H1 (cell line): ENCODE measurements at regions not wholly inside any gene's neighbourhood (a gene's known extent, or its start where the extent isn't known, plus 50 kb on each side); places are given as distances from the start of the nearest gene placed in this dataset.
A peak's percentile ranks its signal among the peaks of the same experiment; 100 is the strongest.

Experiments
- CTCF ChIA-PET: fragments of 300-600 bp; sonication (Branson Sonifier 250); formaldehyde crosslinking; loops from one replicate; lab custom pipeline; 2021; ENCODE audit not compliant: partially characterized antibody; lab: Charles Lee
- POLR2A ChIA-PET: fragments of 300-600 bp; sonication (Branson Sonifier 250); formaldehyde crosslinking; loops from one replicate; lab custom pipeline; 2021; ENCODE audit warnings: inconsistent platforms; ENCODE audit not compliant: partially characterized antibody; lab: Charles Lee
- DNase-seq, 2 experiments: peaks; one replicate each; pipeline versions ENCODE4 v3.0.0 to v3.0.0-alpha.2; 2010 to 2022; ENCODE audit warnings: low spot score in 2 of 2, low read depth in 1 of 2, mixed read lengths in 1 of 2
- FAIRE-seq: peaks from 2 replicates; lab custom pipeline; 2011; peaks lifted over from hg19 to GRCh38; lab: Jason Lieb, UNC
- H2AFZ ChIP-seq: 2 replicates; pipeline ENCODE4 v1.8.1; 2012; ENCODE audit warnings: low read length, inconsistent platforms
- H2AK5ac ChIP-seq: 2 replicates; pipeline ENCODE4 v1.6.1; 2013; ENCODE audit warnings: low read depth, low read length
- H2BK120ac ChIP-seq: replicated peaks from 2 replicates; pipeline ENCODE3; 2013; ENCODE audit warnings: low read depth, low read length, inconsistent platforms
- H2BK12ac ChIP-seq: 2 replicates; pipeline ENCODE4 v1.6.1; 2013; ENCODE audit warnings: low read depth, low read length
- H2BK15ac ChIP-seq: 2 replicates; pipeline ENCODE4 v1.6.1; 2013; ENCODE audit warnings: low read length
- H2BK20ac ChIP-seq: 2 replicates; pipeline ENCODE4 v1.6.1; 2013; ENCODE audit warnings: low read length
- H2BK5ac ChIP-seq: 2 replicates; pipeline ENCODE4 v1.6.1; 2013; ENCODE audit warnings: low read depth, low read length
- H3K14ac ChIP-seq: 2 replicates; pipeline ENCODE4 v1.6.1; 2013; ENCODE audit warnings: inconsistent platforms; ENCODE audit not compliant: insufficient read length
- H3K18ac ChIP-seq: 2 replicates; pipeline ENCODE4 v1.6.1; 2013; ENCODE audit warnings: low read length; ENCODE audit errors: extremely low read depth
- H3K23ac ChIP-seq: 2 replicates; pipeline ENCODE4 v1.6.1; 2013; ENCODE audit warnings: inconsistent platforms; ENCODE audit not compliant: insufficient read length
- H3K23me2 ChIP-seq: 2 replicates; pipeline ENCODE4 v1.6.1; 2013; ENCODE audit warnings: low read depth, low read length
- H3K27ac ChIP-seq: 2 replicates; pipeline ENCODE4 v1.6.1; 2011; ENCODE audit warnings: low read depth, low read length, inconsistent platforms
- H3K27me3 ChIP-seq, 4 experiments: replicated peaks in 1 of 4; 1 replicate in 1 of 4; 2 replicates in 3 of 4; pipeline versions ENCODE4 v1.6.1 to v1.8.1; 2011 to 2013; ENCODE audit warnings: low read length in 3 of 4, mild to moderate bottlenecking in 3 of 4, inconsistent platforms in 2 of 4, mixed read lengths in 2 of 4, moderate library complexity in 1 of 4; ENCODE audit not compliant: control insufficient read depth in 3 of 4, insufficient read depth in 3 of 4; ENCODE audit errors: extremely low read depth in 1 of 4
- H3K36me3 ChIP-seq, 4 experiments: 2 replicates each; pipeline versions ENCODE4 v1.6.1 to v1.8.1; 2011 to 2013; ENCODE audit warnings: mild to moderate bottlenecking in 4 of 4, low read length in 3 of 4, moderate library complexity in 2 of 4, control low read depth in 1 of 4, inconsistent platforms in 1 of 4; ENCODE audit not compliant: insufficient read depth in 4 of 4, control insufficient read depth in 2 of 4
- H3K4ac ChIP-seq: replicated peaks from 2 replicates; pipeline ENCODE3; 2013; ENCODE audit warnings: low read length, low read depth, mixed read lengths, inconsistent platforms; ENCODE audit not compliant: insufficient read length
- H3K4me1 ChIP-seq, 4 experiments: replicated peaks in 1 of 4; 1 replicate in 1 of 4; 2 replicates in 3 of 4; pipeline versions ENCODE4 v1.6.1 to v1.8.1; 2011 to 2013; ENCODE audit warnings: low read length in 3 of 4, inconsistent platforms in 2 of 4, mixed read lengths in 1 of 4; ENCODE audit not compliant: insufficient read depth in 4 of 4, control insufficient read depth in 3 of 4
- H3K4me2 ChIP-seq, 2 experiments: 2 replicates each; pipeline versions ENCODE4 v1.6.1 to v1.8.1; 2011 to 2013; ENCODE audit warnings: low read depth in 2 of 2, low read length in 2 of 2, control low read depth in 1 of 2, inconsistent platforms in 1 of 2, mild to moderate bottlenecking in 1 of 2; ENCODE audit not compliant: insufficient read depth in 1 of 2
- H3K4me3 ChIP-seq, 4 experiments: fragments of 200-600, 300-600 bp in 1 of 4; sonication (generic), shearing (Covaris generic), sonication (Bioruptor Twin) in 1 of 4; 2 replicates each; pipeline versions ENCODE4 v1.5.1 to v1.8.1; 2011 to 2016; ENCODE audit warnings: low read length in 4 of 4, low read depth in 3 of 4, control low read depth in 2 of 4, inconsistent platforms in 2 of 4, mild to moderate bottlenecking in 2 of 4, mixed read lengths in 1 of 4, moderate library complexity in 1 of 4; ENCODE audit not compliant: insufficient read depth in 2 of 4; ENCODE audit errors: extremely low read depth in 1 of 4
- H3K56ac ChIP-seq: replicated peaks from 2 replicates; pipeline ENCODE3; 2013; ENCODE audit warnings: low read depth, mild to moderate bottlenecking, mixed read lengths, low read length, inconsistent platforms; ENCODE audit not compliant: insufficient read length
- H3K79me1 ChIP-seq: 2 replicates; pipeline ENCODE4 v1.6.1; 2013; ENCODE audit warnings: low read depth, low read length, control low read depth
- H3K79me2 ChIP-seq, 2 experiments: 2 replicates each; pipeline versions ENCODE4 v1.6.1 to v1.8.1; 2012 to 2013; ENCODE audit warnings: low read length in 2 of 2, mild to moderate bottlenecking in 2 of 2, inconsistent platforms in 1 of 2; ENCODE audit not compliant: insufficient read depth in 2 of 2, control insufficient read depth in 1 of 2
- H3K9ac ChIP-seq, 4 experiments: replicated peaks in 1 of 4; 1 replicate in 1 of 4; 2 replicates in 3 of 4; pipeline versions ENCODE4 v1.6.1 to v1.8.1; 2011 to 2013; ENCODE audit warnings: low read depth in 3 of 4, low read length in 3 of 4, control low read depth in 2 of 4, mild to moderate bottlenecking in 2 of 4, moderate library complexity in 2 of 4, inconsistent platforms in 1 of 4; ENCODE audit errors: extremely low read depth in 1 of 4
- H3K9me3 ChIP-seq, 2 experiments: 2 replicates each; pipeline versions ENCODE4 v1.6.1 to v1.8.1; 2012 to 2013; ENCODE audit warnings: mild to moderate bottlenecking in 2 of 2, moderate library complexity in 2 of 2, control low read depth in 1 of 2, inconsistent platforms in 1 of 2, low read depth in 1 of 2, low read length in 1 of 2, mixed read lengths in 1 of 2; ENCODE audit not compliant: insufficient read depth in 2 of 2
- H4K20me1 ChIP-seq, 2 experiments: replicated peaks in 1 of 2; 2 replicates each; pipeline versions ENCODE3 to v1.8.1; 2011 to 2013; ENCODE audit warnings: inconsistent platforms in 2 of 2, low read length in 2 of 2, mild to moderate bottlenecking in 1 of 2; ENCODE audit not compliant: insufficient read depth in 2 of 2, control insufficient read depth in 1 of 2
- H4K5ac ChIP-seq: 2 replicates; pipeline ENCODE4 v1.6.1; 2013; ENCODE audit warnings: low read length, low read depth, mixed read lengths, inconsistent platforms; ENCODE audit not compliant: insufficient read length
- H4K8ac ChIP-seq: 2 replicates; pipeline ENCODE4 v1.8.0; 2013; ENCODE audit warnings: mild to moderate bottlenecking, moderate library complexity, low read length, inconsistent platforms; ENCODE audit not compliant: insufficient read depth; ENCODE audit errors: extremely low read depth
- H4K91ac ChIP-seq: replicated peaks from 2 replicates; pipeline ENCODE3; 2013; ENCODE audit warnings: low read length, mixed read lengths, inconsistent platforms; ENCODE audit not compliant: insufficient read length
- BRCA1 ChIP-seq: IDR thresholded peaks from 2 replicates; pipeline ENCODE4 v1.6.1; 2012; ENCODE audit warnings: low read depth, low read length, improper control_type of control experiment
- FOSL1 ChIP-seq: IDR thresholded peaks from 2 replicates; pipeline ENCODE4 v1.6.1; 2011; ENCODE audit warnings: mild to moderate bottlenecking, low read depth, low read length, moderate library complexity; ENCODE audit not compliant: insufficient read depth
- HDAC6 ChIP-seq: IDR thresholded peaks from one replicate; pipeline ENCODE4 v1.7.1; 2012; ENCODE audit warnings: low read depth, mild to moderate bottlenecking, inconsistent platforms, low read length, moderate library complexity
- NRF1 ChIP-seq: IDR thresholded peaks from 2 replicates; pipeline ENCODE4 v1.6.1; 2011; ENCODE audit warnings: mild to moderate bottlenecking, low read depth, low read length, improper control_type of control experiment
- POLR2AphosphoS5 ChIP-seq: IDR thresholded peaks from 2 replicates; pipeline ENCODE4 v1.6.1; 2011; ENCODE audit warnings: low read depth, low read length
- RNF2 ChIP-seq: fragments of 200-900, 300-1000 bp; sonication (generic); IDR thresholded peaks from 2 replicates; pipeline ENCODE4 v1.7.1; 2016; ENCODE audit warnings: borderline replicate concordance, low read depth, mild to moderate bottlenecking, antibody characterized with exemption, low read length; ENCODE audit not compliant: poor library complexity, severe bottlenecking; ENCODE audit errors: missing control alignments
- RXRA ChIP-seq: IDR thresholded peaks from 2 replicates; pipeline ENCODE4 v1.6.1; 2011; ENCODE audit warnings: low read depth, mild to moderate bottlenecking, low read length, moderate library complexity; ENCODE audit not compliant: insufficient read depth
- SAP30 ChIP-seq: fragments of 300-600 bp; sonication (generic); IDR thresholded peaks from 2 replicates; pipeline ENCODE4 v1.7.1; 2012; ENCODE audit warnings: low read length, moderate library complexity, mild to moderate bottlenecking, inconsistent platforms; ENCODE audit not compliant: insufficient read depth, insufficient replicate concordance
- SP1 ChIP-seq: IDR thresholded peaks from 2 replicates; pipeline ENCODE4 v1.6.1; 2011; ENCODE audit warnings: low read depth, low read length
- TBP ChIP-seq: IDR thresholded peaks from 2 replicates; pipeline ENCODE4 v1.6.1; 2011; ENCODE audit warnings: low read depth, low read length, improper control_type of control experiment
- TEAD4 ChIP-seq: IDR thresholded peaks from 2 replicates; pipeline ENCODE4 v1.6.1; 2012; ENCODE audit warnings: low read depth, low read length, inconsistent platforms, mixed read lengths
- WGBS, 2 experiments: shearing (Covaris generic) in 1 of 2; methylation state at CpG; one replicate each; pipeline versions ENCODE4 v1.1.6 to v1.1.7; 2013 to 2015; ENCODE audit warnings: low lambda C conversion rate in 2 of 2, mixed read lengths in 2 of 2, inconsistent platforms in 1 of 2, low coverage in 1 of 2, missing lambda C conversion rate in 1 of 2; ENCODE audit not compliant: insufficient replicate concordance in 2 of 2, insufficient coverage in 1 of 2, insufficient read length in 1 of 2; ENCODE audit errors: extremely low coverage in 1 of 2, missing lambda C conversion rate in 1 of 2; 5-methylcytosine and 5-hydroxymethylcytosine counted together

DNA sequence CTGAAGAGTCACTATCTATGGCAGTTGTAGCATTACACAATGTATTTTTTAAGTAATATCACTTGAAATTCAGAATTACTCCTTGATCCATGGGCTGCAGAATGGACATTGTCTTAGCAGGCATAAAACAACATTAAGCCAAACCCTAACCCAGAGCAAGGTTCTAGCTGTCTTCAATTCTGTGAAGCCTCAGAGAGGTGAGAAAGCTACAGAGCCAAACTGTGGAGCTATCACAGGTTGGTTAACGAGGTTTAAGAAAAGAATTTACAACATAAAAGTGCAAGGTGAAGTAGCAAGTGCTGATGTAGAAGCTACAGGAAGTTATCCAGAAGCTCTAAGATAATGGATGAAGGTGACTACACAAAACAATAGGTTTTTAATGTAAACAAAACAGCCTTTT is 582.7 kb upstream of the POT1 start:
- Histone ChIP-seq H2AFZ (0 out of 2 replicates have a peak overlapping the region, but pooled peaks have one; percentile 2), H3K23ac (no peak overlapping the region), H3K27me3 (no peaks in the 10 kb centered on the region), H2BK12ac (no peak overlapping the region), H3K79me1 (no peaks in the 10 kb centered on the region), H3K36me3 (no peaks in the 10 kb centered on the region), H3K4ac (no peak overlapping the region), H3K23me2 (no peaks in the 10 kb centered on the region), H2BK15ac (no peak overlapping the region), H4K20me1 (no peaks in the 10 kb centered on the region), H4K91ac (no peak overlapping the region), H3K14ac (no peak overlapping the region), H3K9ac (no peak overlapping the region), H4K5ac (no peak overlapping the region), H2BK5ac (no peak overlapping the region), H3K27ac (no peak overlapping the region), H3K4me1 (no peaks in the 10 kb centered on the region), H3K4me2 (no peak overlapping the region), H3K79me2 (no peaks in the 10 kb centered on the region), H2AK5ac (no peak overlapping the region), H3K9me3 (no peaks in the 10 kb centered on the region), H2BK20ac (no peak overlapping the region), H4K8ac (no peak overlapping the region), H3K56ac (no peak overlapping the region), H3K18ac (no peak overlapping the region), H2BK120ac (no peak overlapping the region), H3K4me3 (no peak overlapping the region)
- DNase-seq (no peak), FAIRE-seq (no peak)
- 83% methylated on average over 1 of the region's 1 CpG; no CpG with 5 or more reads in 1 of the 2 experiments for WGBS, 2 experiments
- CTCF ChIA-PET: no interaction called here
- POLR2A ChIA-PET: no interaction called here
- TF ChIP-seq NRF1 (no peak), TBP (no peak), RNF2 (no peak), FOSL1 (no peak), POLR2AphosphoS5 (no peak), TEAD4 (no peak), HDAC6 (no peak), RXRA (no peak), SP1 (no peak), BRCA1 (no peak), SAP30 (no peak)
